Hepatocyte (in vitro differentiated cells): ENCODE measurements at regions not wholly inside any gene's neighbourhood (a gene's known extent, or its start where the extent isn't known, plus 50 kb on each side); places are given as distances from the start of the nearest gene placed in this dataset.

Experiments
- EZH2 ChIP-seq: fragments of 200-600 bp; sonication (generic); IDR thresholded peaks from 2 replicates; pipeline ENCODE4 v1.6.1; 2016; ENCODE audit warnings: antibody characterized with exemption, mild to moderate bottlenecking, borderline replicate concordance
- EZH2phosphoT487 ChIP-seq: fragments of 200-600 bp; sonication (generic); IDR thresholded peaks from one replicate; pipeline ENCODE4 v1.6.1; 2018; ENCODE audit warnings: antibody characterized with exemption, mild to moderate bottlenecking, low read depth, moderate library complexity; ENCODE audit not compliant: unreplicated experiment, severe bottlenecking
- TF ChIP-seq, protein P1 (sequence below): fragments of 200-600 bp; sonication (generic); IDR thresholded peaks from 2 replicates; pipeline ENCODE4 v1.5.1; 2016; ENCODE audit warnings: antibody characterized with exemption, mild to moderate bottlenecking; ENCODE audit not compliant: poor library complexity

DNA sequence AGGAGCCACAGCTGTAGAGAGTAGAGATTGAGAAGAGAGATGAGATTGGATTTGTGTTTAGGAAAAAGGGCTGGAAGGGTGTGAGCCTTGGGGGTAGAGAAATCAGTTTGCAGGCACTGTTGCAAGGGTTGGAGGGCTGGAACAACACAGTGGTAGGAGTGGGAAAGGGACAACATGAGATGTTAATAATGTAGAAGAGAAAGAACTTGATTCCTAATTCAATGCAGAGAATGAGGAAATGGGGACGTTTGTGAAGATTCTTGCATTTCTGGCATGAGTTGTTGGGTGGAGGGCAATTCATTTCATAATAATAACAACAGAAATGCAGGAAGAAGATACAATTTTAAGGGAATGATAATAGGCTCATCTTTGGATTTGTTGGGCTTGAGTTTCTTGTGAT, 141.4 kb upstream of the TBX18 start:
- TF ChIP-seq, protein P1, sequence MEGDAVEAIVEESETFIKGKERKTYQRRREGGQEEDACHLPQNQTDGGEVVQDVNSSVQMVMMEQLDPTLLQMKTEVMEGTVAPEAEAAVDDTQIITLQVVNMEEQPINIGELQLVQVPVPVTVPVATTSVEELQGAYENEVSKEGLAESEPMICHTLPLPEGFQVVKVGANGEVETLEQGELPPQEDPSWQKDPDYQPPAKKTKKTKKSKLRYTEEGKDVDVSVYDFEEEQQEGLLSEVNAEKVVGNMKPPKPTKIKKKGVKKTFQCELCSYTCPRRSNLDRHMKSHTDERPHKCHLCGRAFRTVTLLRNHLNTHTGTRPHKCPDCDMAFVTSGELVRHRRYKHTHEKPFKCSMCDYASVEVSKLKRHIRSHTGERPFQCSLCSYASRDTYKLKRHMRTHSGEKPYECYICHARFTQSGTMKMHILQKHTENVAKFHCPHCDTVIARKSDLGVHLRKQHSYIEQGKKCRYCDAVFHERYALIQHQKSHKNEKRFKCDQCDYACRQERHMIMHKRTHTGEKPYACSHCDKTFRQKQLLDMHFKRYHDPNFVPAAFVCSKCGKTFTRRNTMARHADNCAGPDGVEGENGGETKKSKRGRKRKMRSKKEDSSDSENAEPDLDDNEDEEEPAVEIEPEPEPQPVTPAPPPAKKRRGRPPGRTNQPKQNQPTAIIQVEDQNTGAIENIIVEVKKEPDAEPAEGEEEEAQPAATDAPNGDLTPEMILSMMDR, result no peak
- TF ChIP-seq EZH2 (no peak), EZH2phosphoT487 (no peak)
